C4-2B (cell line): ENCODE measurements at regions not wholly inside any gene's neighbourhood (a gene's known extent, or its start where the extent isn't known, plus 50 kb on each side); places are given as distances from the start of the nearest gene placed in this dataset.

ENCODE experiments used
- CTCF ChIP-seq: fragments of 450-650 bp; conservative IDR thresholded peaks from 2 replicates; pipeline ENCODE4 v1.5.1; 2017; ENCODE audit warnings: mild to moderate bottlenecking
- ZFX ChIP-seq: fragments of 450-650 bp; IDR thresholded peaks from 2 replicates; pipeline ENCODE4 v1.6.1; 2017

DNA sequence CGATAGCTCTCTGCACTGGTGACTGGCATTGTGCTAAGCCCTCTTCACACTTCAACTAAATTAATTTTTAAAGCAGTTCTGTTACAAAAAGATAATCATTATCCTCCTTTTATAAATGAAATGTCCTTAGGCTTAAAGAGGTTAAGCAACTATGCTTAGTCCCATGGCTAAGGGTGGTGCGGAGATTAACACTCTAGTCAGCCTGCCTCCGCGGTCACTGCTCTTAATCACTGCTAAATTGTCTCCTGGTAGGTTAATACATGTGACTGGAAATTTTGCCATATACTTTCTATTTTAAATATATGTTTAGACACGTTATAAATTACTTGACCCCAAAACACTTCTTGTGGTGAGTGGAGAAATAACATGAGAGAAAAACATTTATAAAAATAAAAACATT is 473.7 kb downstream of the CENPC start:
- TF ChIP-seq CTCF: no peak
- TF ChIP-seq ZFX: no peak
